Neural cell (in vitro differentiated cells): ENCODE measurements at regions not wholly inside any gene's neighbourhood (a gene's known extent, or its start where the extent isn't known, plus 50 kb on each side); places are given as distances from the start of the nearest gene placed in this dataset.

Experiments used
- CTCF ChIP-seq: fragments of 450-650 bp; IDR thresholded peaks from 2 replicates; pipeline ENCODE4 v1.5.1; 2014; ENCODE audit warnings: antibody characterized with exemption, mild to moderate bottlenecking, moderate library complexity; ENCODE audit not compliant: poor library complexity, severe bottlenecking
- POLR2AphosphoS5 ChIP-seq: IDR thresholded peaks from 2 replicates; pipeline ENCODE4 v1.6.1; 2012
- TAF1 ChIP-seq: IDR thresholded peaks from 2 replicates; pipeline ENCODE4 v1.6.1; 2012; ENCODE audit warnings: low read depth
- TF ChIP-seq, protein P1 (sequence below): IDR thresholded peaks from 2 replicates; pipeline ENCODE4 v1.6.1; 2012; ENCODE audit warnings: borderline replicate concordance

DNA sequence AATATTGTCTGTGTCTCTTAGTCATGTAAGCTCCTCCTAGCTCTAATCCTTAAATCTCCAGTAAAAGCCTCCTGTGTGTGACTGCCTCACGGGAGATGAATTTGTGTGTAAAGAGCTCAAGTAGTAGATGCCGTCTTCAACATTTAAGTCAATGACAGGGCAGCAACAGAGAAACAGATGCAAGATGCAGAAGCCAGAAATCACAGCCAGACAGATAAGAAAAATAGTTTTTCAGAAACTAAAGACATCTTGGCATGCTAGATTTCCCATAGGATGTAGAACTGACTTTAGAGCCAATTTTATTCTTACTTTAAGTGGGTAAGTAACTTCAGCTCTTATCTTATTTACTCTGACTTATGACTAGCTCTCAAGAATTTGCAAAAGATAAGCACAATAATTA is 652.8 kb downstream of the KCNA4 start:
- TF ChIP-seq CTCF (no peak), POLR2AphosphoS5 (no peak), TAF1 (no peak)
- TF ChIP-seq, protein P1, sequence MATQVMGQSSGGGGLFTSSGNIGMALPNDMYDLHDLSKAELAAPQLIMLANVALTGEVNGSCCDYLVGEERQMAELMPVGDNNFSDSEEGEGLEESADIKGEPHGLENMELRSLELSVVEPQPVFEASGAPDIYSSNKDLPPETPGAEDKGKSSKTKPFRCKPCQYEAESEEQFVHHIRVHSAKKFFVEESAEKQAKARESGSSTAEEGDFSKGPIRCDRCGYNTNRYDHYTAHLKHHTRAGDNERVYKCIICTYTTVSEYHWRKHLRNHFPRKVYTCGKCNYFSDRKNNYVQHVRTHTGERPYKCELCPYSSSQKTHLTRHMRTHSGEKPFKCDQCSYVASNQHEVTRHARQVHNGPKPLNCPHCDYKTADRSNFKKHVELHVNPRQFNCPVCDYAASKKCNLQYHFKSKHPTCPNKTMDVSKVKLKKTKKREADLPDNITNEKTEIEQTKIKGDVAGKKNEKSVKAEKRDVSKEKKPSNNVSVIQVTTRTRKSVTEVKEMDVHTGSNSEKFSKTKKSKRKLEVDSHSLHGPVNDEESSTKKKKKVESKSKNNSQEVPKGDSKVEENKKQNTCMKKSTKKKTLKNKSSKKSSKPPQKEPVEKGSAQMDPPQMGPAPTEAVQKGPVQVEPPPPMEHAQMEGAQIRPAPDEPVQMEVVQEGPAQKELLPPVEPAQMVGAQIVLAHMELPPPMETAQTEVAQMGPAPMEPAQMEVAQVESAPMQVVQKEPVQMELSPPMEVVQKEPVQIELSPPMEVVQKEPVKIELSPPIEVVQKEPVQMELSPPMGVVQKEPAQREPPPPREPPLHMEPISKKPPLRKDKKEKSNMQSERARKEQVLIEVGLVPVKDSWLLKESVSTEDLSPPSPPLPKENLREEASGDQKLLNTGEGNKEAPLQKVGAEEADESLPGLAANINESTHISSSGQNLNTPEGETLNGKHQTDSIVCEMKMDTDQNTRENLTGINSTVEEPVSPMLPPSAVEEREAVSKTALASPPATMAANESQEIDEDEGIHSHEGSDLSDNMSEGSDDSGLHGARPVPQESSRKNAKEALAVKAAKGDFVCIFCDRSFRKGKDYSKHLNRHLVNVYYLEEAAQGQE = no peak
